Duodenal mucosa (tissue), 2 donors: ENCODE measurements at regions not wholly inside any gene's neighbourhood (a gene's known extent, or its start where the extent isn't known, plus 50 kb on each side); places are given as distances from the start of the nearest gene placed in this dataset.
"Not testable (repeated sequence)": the region's sequence is repeated elsewhere in the genome, so short reads cannot be mapped to it uniquely, and the experiment has no call there.

Source experiments
- H3K27ac ChIP-seq: one replicate; pipeline ENCODE4 v1.7.0; 2013; ENCODE audit warnings: low read depth, low read length
- H3K27me3 ChIP-seq, 2 donors: one replicate each; pipeline ENCODE4 v1.7.0; 2013; ENCODE audit warnings: low read length in 2 of 2, control low read depth in 1 of 2; ENCODE audit not compliant: insufficient read depth in 2 of 2, control insufficient read depth in 1 of 2
- H3K36me3 ChIP-seq, 2 donors: one replicate each; pipeline ENCODE4 v1.7.0; 2013; ENCODE audit warnings: low read length in 2 of 2, control low read depth in 1 of 2; ENCODE audit not compliant: insufficient read depth in 2 of 2, control insufficient read depth in 1 of 2
- H3K4me1 ChIP-seq, 2 donors: one replicate each; pipeline ENCODE4 v1.7.0; 2013; ENCODE audit warnings: low read length in 2 of 2, control low read depth in 1 of 2; ENCODE audit not compliant: insufficient read depth in 2 of 2, control insufficient read depth in 1 of 2
- H3K4me3 ChIP-seq, 2 donors: one replicate each; pipeline ENCODE4 v1.7.0; 2013; ENCODE audit warnings: low read length in 2 of 2, low read depth in 1 of 2
- H3K9ac ChIP-seq, 2 donors: one replicate each; pipeline ENCODE4 v1.7.0; 2013; ENCODE audit warnings: low read length in 2 of 2, low read depth in 1 of 2
- H3K9me3 ChIP-seq, 2 donors: one replicate each; pipeline ENCODE4 v1.7.0; 2013; ENCODE audit warnings: low read length in 2 of 2, control low read depth in 1 of 2; ENCODE audit not compliant: control insufficient read depth in 1 of 2

- H3K4me1 ChIP-seq, H3K27me3 ChIP-seq, H3K9me3 ChIP-seq, H3K9ac ChIP-seq, H3K36me3 ChIP-seq, H3K4me3 ChIP-seq, H3K27ac ChIP-seq: not testable (repeated sequence)
Measured at GRCh38 chr11:23834306-23834705, 662.5 kb upstream of the LUZP2 start.

DNA sequence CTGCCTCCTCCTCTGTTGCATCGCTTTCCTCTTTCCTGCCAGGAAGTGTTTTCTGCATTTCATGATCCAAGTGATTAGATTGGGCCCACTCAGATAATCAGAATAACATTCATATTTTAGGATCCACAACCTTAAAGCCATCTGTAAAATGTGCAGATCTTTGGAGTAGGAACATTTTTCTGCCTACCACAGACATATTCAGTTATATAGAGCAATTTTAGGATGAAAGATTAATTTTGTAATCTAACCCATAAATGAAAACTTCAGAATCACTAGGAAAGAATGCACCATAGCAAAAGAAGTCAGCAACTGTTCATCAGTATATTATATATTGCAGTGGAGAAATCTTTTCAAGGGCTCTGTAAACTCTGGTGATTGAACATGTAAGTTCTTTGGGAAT lies 659.9 kb upstream of the LUZP2 start:
- no peak overlapping the region for H3K9ac ChIP-seq
- no peaks in the 10 kb centered on the region for H3K36me3 ChIP-seq
- no peaks in the 10 kb centered on the region for H3K27me3 ChIP-seq
- H3K9me3 ChIP-seq, result no peaks in the 10 kb centered on the region
- H3K27ac ChIP-seq, result no peak overlapping the region
- no peak overlapping the region for H3K4me3 ChIP-seq
- H3K4me1 ChIP-seq, result no peaks in the 10 kb centered on the region

DNA sequence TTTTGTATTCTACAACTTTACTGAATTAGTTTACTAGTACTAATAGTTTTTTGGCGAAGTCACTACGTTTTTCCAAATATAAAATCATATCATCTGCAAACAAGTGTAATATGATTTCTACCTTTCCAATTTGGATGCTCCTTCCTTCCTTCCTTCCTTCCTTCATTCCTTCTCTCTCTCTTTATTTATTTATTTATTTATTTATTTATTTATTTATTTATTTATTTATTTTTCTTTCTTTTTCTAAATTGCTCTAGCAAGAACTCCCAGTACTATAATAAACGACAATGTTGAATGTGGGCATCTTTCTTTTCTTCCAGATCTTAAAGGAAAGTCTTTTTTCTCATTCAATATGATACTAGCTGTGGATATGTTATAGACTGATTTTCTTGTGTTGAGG lies 656.0 kb upstream of the LUZP2 start:
- no peaks in the 10 kb centered on the region for H3K4me1 ChIP-seq
- no peak overlapping the region for H3K9ac ChIP-seq
- H3K27ac ChIP-seq, result no peak overlapping the region
- H3K9me3 ChIP-seq, result no peaks in the 10 kb centered on the region
- no peak overlapping the region for H3K4me3 ChIP-seq
- no peaks in the 10 kb centered on the region for H3K36me3 ChIP-seq
- no peaks in the 10 kb centered on the region for H3K27me3 ChIP-seq

GRCh38 chr11:23846902-23847422 lies 649.9 kb upstream of the LUZP2 start:
- Histone ChIP-seq H3K4me3 (no peak overlapping the region), H3K27ac (no peak overlapping the region), H3K9ac (no peak overlapping the region), H3K27me3 (no peaks in the 10 kb centered on the region), H3K36me3 (no peaks in the 10 kb centered on the region), H3K4me1 (no peaks in the 10 kb centered on the region), H3K9me3 (no peaks in the 10 kb centered on the region)

- Histone ChIP-seq H3K27me3 (no peaks in the 10 kb centered on the region), H3K4me1 (no peaks in the 10 kb centered on the region), H3K4me3 (no peak overlapping the region), H3K27ac (no peak overlapping the region), H3K9ac (no peak overlapping the region), H3K9me3 (no peaks in the 10 kb centered on the region), H3K36me3 (no peaks in the 10 kb centered on the region)
Measured at GRCh38 chr11:23851216-23851615, 645.6 kb upstream of the LUZP2 start.

GRCh38 chr11:23856654-23857053 lies 640.2 kb upstream of the LUZP2 start:
- no peaks in the 10 kb centered on the region for H3K4me1 ChIP-seq
- H3K27ac ChIP-seq, result no peak overlapping the region
- H3K9ac ChIP-seq, result no peak overlapping the region
- no peaks in the 10 kb centered on the region for H3K9me3 ChIP-seq
- H3K36me3 ChIP-seq, result no peaks in the 10 kb centered on the region
- no peak overlapping the region for H3K4me3 ChIP-seq
- H3K27me3 ChIP-seq, result no peaks in the 10 kb centered on the region

- Histone ChIP-seq H3K27ac (no peak overlapping the region), H3K9me3 (no peaks in the 10 kb centered on the region), H3K36me3 (no peaks in the 10 kb centered on the region), H3K4me3 (no peak overlapping the region), H3K4me1 (no peaks in the 10 kb centered on the region), H3K9ac (no peak overlapping the region), H3K27me3 (no peaks in the 10 kb centered on the region)
Measured at GRCh38 chr11:23859087-23859486, 637.8 kb upstream of the LUZP2 start.

DNA sequence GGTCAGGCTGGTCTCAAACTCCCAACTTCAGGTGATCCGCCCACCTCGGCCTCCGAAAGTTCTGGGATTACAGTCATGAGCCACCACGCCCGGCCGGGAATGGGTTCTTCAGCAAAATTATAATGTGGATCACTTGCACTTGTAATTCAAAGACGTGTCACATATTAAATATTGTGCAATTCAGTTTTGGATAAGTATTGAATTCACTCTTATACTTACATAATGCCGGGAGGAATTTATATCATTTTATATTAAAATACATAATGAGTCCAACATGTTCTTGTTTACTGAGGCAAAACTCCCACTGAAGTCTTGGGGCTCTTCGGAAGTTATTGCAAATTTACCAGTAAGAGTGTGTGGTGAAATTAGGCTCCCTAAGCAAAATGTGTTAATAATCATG lies 635.2 kb upstream of the LUZP2 start:
- Histone ChIP-seq H3K27ac (no peak overlapping the region), H3K27me3 (no peaks in the 10 kb centered on the region), H3K4me1 (peaks cover 0 to 6% of the 10 kb centered on the region in 2 donors), H3K4me3 (no peak overlapping the region), H3K36me3 (no peaks in the 10 kb centered on the region), H3K9ac (no peak overlapping the region), H3K9me3 (no peaks in the 10 kb centered on the region)

- Histone ChIP-seq H3K9ac (no peak overlapping the region), H3K4me3 (no peak overlapping the region), H3K27me3 (no peaks in the 10 kb centered on the region), H3K4me1 (peaks cover 0 to 10% of the 10 kb centered on the region in 2 donors), H3K36me3 (no peaks in the 10 kb centered on the region), H3K9me3 (peaks cover 0 to 4% of the 10 kb centered on the region in 2 donors), H3K27ac (no peak overlapping the region)
Measured at GRCh38 chr11:23865341-23865975, 631.4 kb upstream of the LUZP2 start.

- Histone ChIP-seq H3K36me3 (no peaks in the 10 kb centered on the region), H3K9ac (no peak overlapping the region), H3K4me1 (peaks cover 0 to 10% of the 10 kb centered on the region in 2 donors), H3K27ac (no peak overlapping the region), H3K9me3 (peaks cover 0 to 4% of the 10 kb centered on the region in 2 donors), H3K27me3 (no peaks in the 10 kb centered on the region), H3K4me3 (peak overlapping the region in 1 of 2 donors; percentile 30)
Measured at GRCh38 chr11:23866641-23867040, 630.2 kb upstream of the LUZP2 start.
